Mesothelial cell of epicardium (in vitro differentiated cells): ENCODE measurements at regions not wholly inside any gene's neighbourhood (a gene's known extent, or its start where the extent isn't known, plus 50 kb on each side); places are given as distances from the start of the nearest gene placed in this dataset.

Experiments used
- DNase-seq, 2 experiments: peaks; one replicate each; pipeline ENCODE4 v3.0.0; 2021; ENCODE audit warnings: low spot score in 2 of 2; ENCODE audit not compliant: unreplicated experiment in 2 of 2
- H3K27ac Mint-ChIP-seq: 2 replicates; pipeline ENCODE4 v1.8.0; 2021; ENCODE audit warnings: mixed read lengths
- H3K27me3 Mint-ChIP-seq: 2 replicates; pipeline ENCODE4 v1.8.0; 2021; ENCODE audit warnings: low read depth, mixed read lengths
- H3K36me3 Mint-ChIP-seq: 2 replicates; pipeline ENCODE4 v1.8.0; 2021; ENCODE audit warnings: mixed read lengths
- H3K4me1 Mint-ChIP-seq: 2 replicates; pipeline ENCODE4 v1.8.0; 2021; ENCODE audit warnings: mixed read lengths
- H3K4me3 Mint-ChIP-seq: 2 replicates; pipeline ENCODE4 v1.8.0; 2021; ENCODE audit warnings: mild to moderate bottlenecking, moderate library complexity, mixed read lengths
- H3K9me3 Mint-ChIP-seq: 2 replicates; pipeline ENCODE4 v1.8.0; 2021; ENCODE audit warnings: mixed read lengths
- CTCF ChIP-seq: fragments of 200-600 bp; sonication (generic); IDR thresholded peaks from one replicate; pipeline ENCODE4 v1.5.0; 2021; ENCODE audit warnings: antibody characterized with exemption; ENCODE audit not compliant: unreplicated experiment

- H3K27ac Mint-ChIP-seq = no peak overlapping the region
- H3K4me3 Mint-ChIP-seq = no peak overlapping the region
- no peaks in the 10 kb centered on the region for H3K4me1 Mint-ChIP-seq
- TF ChIP-seq CTCF = no peak
- no peaks in the 10 kb centered on the region for H3K27me3 Mint-ChIP-seq
- no peaks in the 10 kb centered on the region for H3K36me3 Mint-ChIP-seq
- DNase-seq = no peak
- H3K9me3 Mint-ChIP-seq = peaks cover 8% of the 10 kb centered on the region
These were observed 360.1 kb downstream of the TNS3 start for GRCh38 chr7:47221826-47222225.

- H3K27me3 Mint-ChIP-seq = no peaks in the 10 kb centered on the region
- peaks cover 8% of the 10 kb centered on the region for H3K4me1 Mint-ChIP-seq
- no peak overlapping the region for H3K4me3 Mint-ChIP-seq
- H3K9me3 Mint-ChIP-seq = no peaks in the 10 kb centered on the region
- no peak for DNase-seq
- no peak for TF ChIP-seq CTCF
- no peak overlapping the region for H3K27ac Mint-ChIP-seq
- H3K36me3 Mint-ChIP-seq = no peaks in the 10 kb centered on the region
These were observed 363.3 kb downstream of the TNS3 start for GRCh38 chr7:47218378-47219176.

GRCh38 chr7:47217570-47218360, 364.1 kb downstream of the TNS3 start:
- Mint-ChIP-seq H3K27ac (no peak overlapping the region), H3K27me3 (no peaks in the 10 kb centered on the region), H3K4me3 (no peak overlapping the region), H3K4me1 (peaks cover 11% of the 10 kb centered on the region), H3K36me3 (no peaks in the 10 kb centered on the region), H3K9me3 (no peaks in the 10 kb centered on the region)
- no peak for TF ChIP-seq CTCF
- DNase-seq = no peak

- Mint-ChIP-seq H3K9me3 (no peaks in the 10 kb centered on the region), H3K4me1 (peaks cover 14% of the 10 kb centered on the region), H3K27me3 (no peaks in the 10 kb centered on the region), H3K36me3 (no peaks in the 10 kb centered on the region), H3K27ac (no peak overlapping the region), H3K4me3 (no peak overlapping the region)
- no peak for DNase-seq
- TF ChIP-seq CTCF = no peak
These were observed 364.8 kb downstream of the TNS3 start for GRCh38 chr7:47217086-47217485.

GRCh38 chr7:47216439-47216838, 365.5 kb downstream of the TNS3 start:
- Mint-ChIP-seq H3K9me3 (no peaks in the 10 kb centered on the region), H3K27me3 (no peaks in the 10 kb centered on the region), H3K4me3 (no peak overlapping the region), H3K27ac (no peak overlapping the region), H3K36me3 (no peaks in the 10 kb centered on the region), H3K4me1 (peaks cover 20% of the 10 kb centered on the region)
- TF ChIP-seq CTCF = no peak
- no peak for DNase-seq
